ENCODE measurements at regions not wholly inside any gene's neighbourhood (a gene's known extent, or its start where the extent isn't known, plus 50 kb on each side); places are given as distances from the start of the nearest gene placed in this dataset.

GRCh38 chr22:48139776-48140175, 1377.3 kb downstream of the TBC1D22A start:
- Mint-ChIP-seq H3K27ac (ENCODE audit: unreplicated experiment) (no peak overlapping the region), H3K36me3 (ENCODE audit: low read depth) (no peaks in the 10 kb centered on the region), H3K9me3 (peaks cover under 1% of the 10 kb centered on the region), H3K27me3 (ENCODE audit: low read depth) (peaks cover 5% of the 10 kb centered on the region), H3K4me1 (peaks cover 4% of the 10 kb centered on the region), H3K4me3 (no peak overlapping the region)
- TF ChIP-seq CTCF (conservative IDR thresholded peaks at IDR 0.05), result no peak
- no peak for DNase-seq (ENCODE audit: low read depth, low spot score)

- H3K4me3 Mint-ChIP-seq, result no peak overlapping the region
- H3K4me1 Mint-ChIP-seq, result peaks cover 4% of the 10 kb centered on the region
- H3K9me3 Mint-ChIP-seq, result peaks cover 6% of the 10 kb centered on the region
- H3K36me3 Mint-ChIP-seq (ENCODE audit: low read depth), result no peaks in the 10 kb centered on the region
- no peak overlapping the region for H3K27ac Mint-ChIP-seq (ENCODE audit: unreplicated experiment)
- TF ChIP-seq CTCF (conservative IDR thresholded peaks at IDR 0.05), result no peak
- DNase-seq (ENCODE audit: low read depth, low spot score), result no peak
- H3K27me3 Mint-ChIP-seq (ENCODE audit: low read depth), result peaks cover 5% of the 10 kb centered on the region
Measured at GRCh38 chr22:48138855-48139254, 1376.4 kb downstream of the TBC1D22A start.

GRCh38 chr22:48138427-48138826, 1376.0 kb downstream of the TBC1D22A start:
- Mint-ChIP-seq H3K36me3 (ENCODE audit: low read depth) (no peaks in the 10 kb centered on the region), H3K4me3 (no peak overlapping the region), H3K27me3 (ENCODE audit: low read depth) (peaks cover 3% of the 10 kb centered on the region), H3K9me3 (peaks cover 6% of the 10 kb centered on the region), H3K4me1 (peaks cover 4% of the 10 kb centered on the region), H3K27ac (ENCODE audit: unreplicated experiment) (no peak overlapping the region)
- no peak for DNase-seq (ENCODE audit: low read depth, low spot score)
- TF ChIP-seq CTCF (conservative IDR thresholded peaks at IDR 0.05), result no peak

- H3K4me3 Mint-ChIP-seq, result no peak overlapping the region
- H3K4me1 Mint-ChIP-seq, result peaks cover 4% of the 10 kb centered on the region
- no peak for TF ChIP-seq CTCF (conservative IDR thresholded peaks at IDR 0.05)
- no peak for DNase-seq (ENCODE audit: low read depth, low spot score)
- H3K36me3 Mint-ChIP-seq (ENCODE audit: low read depth), result no peaks in the 10 kb centered on the region
- H3K27ac Mint-ChIP-seq (ENCODE audit: unreplicated experiment), result no peak overlapping the region
- H3K27me3 Mint-ChIP-seq (ENCODE audit: low read depth), result no peaks in the 10 kb centered on the region
- peaks cover 6% of the 10 kb centered on the region for H3K9me3 Mint-ChIP-seq
Measured at GRCh38 chr22:48137640-48138039, 1375.2 kb downstream of the TBC1D22A start.

- no peak overlapping the region for H3K4me3 Mint-ChIP-seq
- H3K9me3 Mint-ChIP-seq, result peaks cover 6% of the 10 kb centered on the region
- peaks cover 4% of the 10 kb centered on the region for H3K4me1 Mint-ChIP-seq
- DNase-seq (ENCODE audit: low read depth, low spot score), result no peak
- H3K36me3 Mint-ChIP-seq (ENCODE audit: low read depth), result no peaks in the 10 kb centered on the region
- no peak for TF ChIP-seq CTCF (conservative IDR thresholded peaks at IDR 0.05)
- no peak overlapping the region for H3K27ac Mint-ChIP-seq (ENCODE audit: unreplicated experiment)
- H3K27me3 Mint-ChIP-seq (ENCODE audit: low read depth), result no peaks in the 10 kb centered on the region
Measured at GRCh38 chr22:48135592-48135991, 1373.1 kb downstream of the TBC1D22A start.

GRCh38 chr22:48125416-48125815, 1363.0 kb downstream of the TBC1D22A start:
- H3K4me3 Mint-ChIP-seq, result no peak overlapping the region
- DNase-seq (ENCODE audit: low read depth, low spot score), result no peak
- no peaks in the 10 kb centered on the region for H3K4me1 Mint-ChIP-seq
- no peak for TF ChIP-seq CTCF (conservative IDR thresholded peaks at IDR 0.05)
- H3K9me3 Mint-ChIP-seq, result peaks cover 3% of the 10 kb centered on the region
- H3K27ac Mint-ChIP-seq (ENCODE audit: unreplicated experiment), result no peak overlapping the region
- H3K36me3 Mint-ChIP-seq (ENCODE audit: low read depth), result no peaks in the 10 kb centered on the region
- H3K27me3 Mint-ChIP-seq (ENCODE audit: low read depth), result peaks cover 2% of the 10 kb centered on the region

Data from neural crest cell (in vitro differentiated cells).